PC-9 (cell line): ENCODE measurements at regions not wholly inside any gene's neighbourhood (a gene's known extent, or its start where the extent isn't known, plus 50 kb on each side); places are given as distances from the start of the nearest gene placed in this dataset.

Source experiments
- BruUV-seq: library from RNA; stranded (reverse); fragments of 400-500 nt; replicated peaks from 2 replicates; lab custom pipeline; 2021; lab: Mats Ljungman, UMichigan
- CTCF ChIA-PET: fragments of 300-600 bp; sonication (Branson Sonifier 250); formaldehyde crosslinking; loops from one replicate; lab custom pipeline; 2022; ENCODE audit warnings: antibody characterized with exemption; lab: Charles Lee
- POLR2A ChIA-PET: fragments of 300-600 bp; sonication (Branson Sonifier 250); formaldehyde crosslinking; loops from one replicate; lab custom pipeline; 2022; ENCODE audit warnings: antibody characterized with exemption; ENCODE audit not compliant: unreplicated experiment; lab: Charles Lee
- DNase-seq, 2 experiments: peaks; one replicate each; pipeline versions ENCODE4 v3.0.0 to v3.0.0-alpha.2; 2015 to 2022; ENCODE audit warnings: mixed read lengths in 1 of 2
- H2AFZ ChIP-seq: fragments of 200-600 bp; sonication (generic); 2 replicates; pipeline ENCODE4 v1.8.1; 2017; ENCODE audit warnings: antibody characterized with exemption
- H3F3A ChIP-seq: fragments of 200-600 bp; sonication (generic); 2 replicates; pipeline ENCODE4 v1.8.1; 2017; ENCODE audit warnings: antibody characterized with exemption, mild to moderate bottlenecking, low read depth; ENCODE audit not compliant: insufficient read depth
- H3K27ac ChIP-seq: fragments of 200-600 bp; sonication (generic); 2 replicates; pipeline ENCODE4 v1.6.1; 2016; ENCODE audit warnings: mixed run types
- H3K27me3 ChIP-seq: fragments of 200-600 bp; sonication (generic); 2 replicates; pipeline ENCODE4 v1.6.1; 2016; ENCODE audit warnings: low read depth, mixed run types; ENCODE audit not compliant: insufficient read depth
- H3K36me3 ChIP-seq: fragments of 200-600 bp; sonication (generic); 2 replicates; pipeline ENCODE4 v1.6.1; 2016; ENCODE audit warnings: low read depth, mixed run types
- H3K4me1 ChIP-seq: fragments of 200-600 bp; sonication (generic); replicated peaks from 2 replicates; pipeline ENCODE4 v1.6.1; 2016; ENCODE audit warnings: mixed run types; ENCODE audit not compliant: insufficient read depth
- H3K4me2 ChIP-seq: fragments of 200-600 bp; sonication (generic); 2 replicates; pipeline ENCODE4 v1.6.1; 2017; ENCODE audit warnings: mixed run types
- H3K4me3 ChIP-seq: fragments of 200-600 bp; sonication (generic); 2 replicates; pipeline ENCODE4 v1.6.1; 2016; ENCODE audit warnings: mixed run types
- H3K79me2 ChIP-seq: fragments of 200-600 bp; sonication (generic); 2 replicates; pipeline ENCODE4 v1.6.1; 2017; ENCODE audit warnings: low read depth, mixed run types
- H3K9me2 ChIP-seq: fragments of 200-600 bp; sonication (generic); 2 replicates; pipeline ENCODE4 v1.8.1; 2017; ENCODE audit warnings: mild to moderate bottlenecking; ENCODE audit not compliant: insufficient read depth
- H3K9me3 ChIP-seq: fragments of 200-600 bp; sonication (generic); 2 replicates; pipeline ENCODE4 v1.8.1; 2016; ENCODE audit warnings: low read depth; ENCODE audit not compliant: insufficient read depth
- H4K20me1 ChIP-seq: fragments of 200-600 bp; sonication (generic); 2 replicates; pipeline ENCODE4 v1.8.1; 2017; ENCODE audit not compliant: insufficient read depth
- EZH2 ChIP-seq: fragments of 200-600 bp; sonication (generic); IDR thresholded peaks from 2 replicates; pipeline ENCODE4 v1.8.0; 2017; ENCODE audit warnings: antibody characterized with exemption, low read depth
- intact Hi-C: fragments of 100-400 bp; cut with micrococcal nuclease; formaldehyde crosslinking; loops from one replicate; pipeline ENCODE4 v1.10.0; 2022; ENCODE audit not compliant: unreplicated experiment
- TF ChIP-seq, protein P1 (sequence below): fragments of 200-600 bp; sonication (generic); conservative IDR thresholded peaks from 2 replicates; pipeline ENCODE4 v1.6.1; 2017; ENCODE audit warnings: mixed run types, antibody characterized with exemption, mild to moderate bottlenecking, moderate library complexity

DNA sequence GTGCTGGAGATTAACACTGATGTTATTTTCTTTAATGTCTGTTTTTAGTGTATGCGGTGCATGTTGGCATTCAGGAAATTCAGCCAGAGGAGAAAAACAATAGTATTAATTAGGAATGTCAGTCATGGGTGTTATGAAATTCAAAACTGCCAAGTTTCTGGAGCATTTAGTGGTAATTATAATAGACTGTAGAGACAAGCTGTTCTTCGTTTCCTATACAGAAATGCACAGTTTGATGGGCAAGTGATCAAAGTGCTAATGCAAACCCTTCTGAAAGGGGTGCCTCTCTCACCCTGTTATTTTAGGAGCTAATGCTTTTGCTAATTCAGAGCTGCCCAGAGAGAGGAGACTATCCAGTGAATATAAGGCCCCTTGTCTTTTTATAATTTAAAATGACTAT lies 573.8 kb upstream of the EEF2KMT start:
- no TSS peak for BruUV-seq
- POLR2A ChIA-PET, result no interaction called here
- Histone ChIP-seq H3K4me1 (no peaks in the 10 kb centered on the region), H3K36me3 (no peaks in the 10 kb centered on the region), H2AFZ (no peak overlapping the region), H3K27me3 (peaks cover 4% of the 10 kb centered on the region; the same call in 1 of the 2 replicates), H3K9me2 (no peaks in the 10 kb centered on the region), H3K4me3 (no peak overlapping the region), H3F3A (no peaks in the 10 kb centered on the region), H3K27ac (no peak overlapping the region), H3K9me3 (no peaks in the 10 kb centered on the region), H3K79me2 (no peaks in the 10 kb centered on the region), H3K4me2 (no peak overlapping the region), H4K20me1 (no peaks in the 10 kb centered on the region; the same call in 1 of the 2 replicates)
- intact Hi-C loops, result no loop called here
- TF ChIP-seq, protein P1, sequence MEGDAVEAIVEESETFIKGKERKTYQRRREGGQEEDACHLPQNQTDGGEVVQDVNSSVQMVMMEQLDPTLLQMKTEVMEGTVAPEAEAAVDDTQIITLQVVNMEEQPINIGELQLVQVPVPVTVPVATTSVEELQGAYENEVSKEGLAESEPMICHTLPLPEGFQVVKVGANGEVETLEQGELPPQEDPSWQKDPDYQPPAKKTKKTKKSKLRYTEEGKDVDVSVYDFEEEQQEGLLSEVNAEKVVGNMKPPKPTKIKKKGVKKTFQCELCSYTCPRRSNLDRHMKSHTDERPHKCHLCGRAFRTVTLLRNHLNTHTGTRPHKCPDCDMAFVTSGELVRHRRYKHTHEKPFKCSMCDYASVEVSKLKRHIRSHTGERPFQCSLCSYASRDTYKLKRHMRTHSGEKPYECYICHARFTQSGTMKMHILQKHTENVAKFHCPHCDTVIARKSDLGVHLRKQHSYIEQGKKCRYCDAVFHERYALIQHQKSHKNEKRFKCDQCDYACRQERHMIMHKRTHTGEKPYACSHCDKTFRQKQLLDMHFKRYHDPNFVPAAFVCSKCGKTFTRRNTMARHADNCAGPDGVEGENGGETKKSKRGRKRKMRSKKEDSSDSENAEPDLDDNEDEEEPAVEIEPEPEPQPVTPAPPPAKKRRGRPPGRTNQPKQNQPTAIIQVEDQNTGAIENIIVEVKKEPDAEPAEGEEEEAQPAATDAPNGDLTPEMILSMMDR, result no peak
- TF ChIP-seq EZH2, result no peak
- DNase-seq, result no peak
- CTCF ChIA-PET, result no interaction called here

GRCh38 chr16:5670198-5670597 lies 572.6 kb upstream of the EEF2KMT start:
- Histone ChIP-seq H3K27me3 (peaks cover 10% of the 10 kb centered on the region; the same call in 1 of the 2 replicates), H3K4me1 (no peaks in the 10 kb centered on the region), H3K9me3 (no peaks in the 10 kb centered on the region), H3K9me2 (no peaks in the 10 kb centered on the region), H3K27ac (no peak overlapping the region), H3K36me3 (no peaks in the 10 kb centered on the region), H2AFZ (no peak overlapping the region), H3K4me3 (no peak overlapping the region), H3K4me2 (no peak overlapping the region), H4K20me1 (no peaks in the 10 kb centered on the region; the same call in 1 of the 2 replicates), H3K79me2 (no peaks in the 10 kb centered on the region), H3F3A (no peaks in the 10 kb centered on the region)
- no TSS peak for BruUV-seq
- TF ChIP-seq, protein P1, result no peak
- no peak for TF ChIP-seq EZH2
- ChIA-PET POLR2A (no interaction called here), CTCF (no interaction called here)
- intact Hi-C loops, result no loop called here
- no peak for DNase-seq

DNA sequence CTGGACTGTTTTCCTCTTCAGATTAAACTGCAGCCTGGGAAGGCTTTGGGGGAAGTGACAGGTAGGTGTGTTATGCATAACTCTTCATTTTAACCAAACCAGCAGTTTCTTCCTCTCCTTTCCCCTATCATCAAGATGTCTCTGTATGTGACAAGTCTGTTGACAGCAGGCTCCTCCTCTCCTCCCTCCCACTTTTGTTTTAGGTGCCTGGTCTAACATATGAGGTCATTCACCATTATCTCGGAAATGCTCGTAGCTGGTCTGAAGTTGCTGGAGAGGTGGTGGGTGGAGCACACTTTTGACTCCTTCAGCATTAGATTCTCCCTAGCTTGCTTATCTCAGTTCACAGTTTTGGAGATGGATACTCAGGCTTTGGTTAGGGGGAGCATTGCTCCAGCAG lies 571.0 kb upstream of the EEF2KMT start:
- H3K4me3 ChIP-seq, result no peak overlapping the region
- H3K27ac ChIP-seq, result no peak overlapping the region
- H3F3A ChIP-seq, result no peaks in the 10 kb centered on the region
- no peaks in the 10 kb centered on the region for H3K9me2 ChIP-seq
- intact Hi-C loops, result no loop called here
- no peaks in the 10 kb centered on the region for H3K79me2 ChIP-seq
- H3K4me2 ChIP-seq, result no peak overlapping the region
- no peak overlapping the region for H2AFZ ChIP-seq
- H4K20me1 ChIP-seq, result no peaks in the 10 kb centered on the region; the same call in 1 of the 2 replicates
- no peak for DNase-seq
- H3K9me3 ChIP-seq, result no peaks in the 10 kb centered on the region
- H3K4me1 ChIP-seq, result no peaks in the 10 kb centered on the region
- no peaks in the 10 kb centered on the region for H3K36me3 ChIP-seq
- 0 out of 2 replicates have a peak, but pooled peaks cover 14% of the 10 kb centered on the region for H3K27me3 ChIP-seq
- TF ChIP-seq, protein P1, result no peak
- TF ChIP-seq EZH2, result no peak
- BruUV-seq, result no TSS peak
- ChIA-PET CTCF (no interaction called here), POLR2A (no interaction called here)
